ENCODE measurements at regions not wholly inside any gene's neighbourhood (a gene's known extent, or its start where the extent isn't known, plus 50 kb on each side); places are given as distances from the start of the nearest gene placed in this dataset.

DNA sequence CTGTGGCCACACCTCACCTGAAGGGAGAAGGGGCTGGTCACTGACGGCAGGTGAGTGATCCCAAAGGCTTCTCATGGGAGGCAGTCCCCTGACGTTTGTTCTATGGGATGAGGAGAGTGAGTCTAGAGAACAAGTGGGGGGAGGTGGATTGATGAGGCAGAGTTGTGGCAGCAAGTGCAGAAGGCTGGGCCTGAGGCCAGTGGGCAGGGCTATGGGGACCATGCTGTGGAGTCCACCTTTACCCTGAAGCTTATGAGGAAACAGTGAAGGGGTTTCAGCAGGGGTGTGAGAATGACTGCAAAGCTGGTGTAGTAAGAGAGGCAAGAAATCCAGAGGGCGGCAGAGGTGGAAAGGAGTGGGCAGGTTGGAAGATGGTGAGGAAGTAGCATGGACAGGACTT lies 96.9 kb upstream of the PFN2 start:
- Histone ChIP-seq H3K27ac (ENCODE audit: low read length) (no peak overlapping the region), H3K9ac (ENCODE audit: low read depth, low read length) (no peak overlapping the region), H3K36me3 (ENCODE audit: insufficient read depth, low read depth, low read length) (no peaks in the 10 kb centered on the region), H3K9me3 (ENCODE audit: insufficient read depth, low read depth, low read length) (no peaks in the 10 kb centered on the region), H3K4me3 (ENCODE audit: low read length) (no peak overlapping the region), H3K4me1 (ENCODE audit: insufficient read depth, low read length) (no peaks in the 10 kb centered on the region), H3K27me3 (ENCODE audit: insufficient read depth, low read length) (no peaks in the 10 kb centered on the region)

DNA sequence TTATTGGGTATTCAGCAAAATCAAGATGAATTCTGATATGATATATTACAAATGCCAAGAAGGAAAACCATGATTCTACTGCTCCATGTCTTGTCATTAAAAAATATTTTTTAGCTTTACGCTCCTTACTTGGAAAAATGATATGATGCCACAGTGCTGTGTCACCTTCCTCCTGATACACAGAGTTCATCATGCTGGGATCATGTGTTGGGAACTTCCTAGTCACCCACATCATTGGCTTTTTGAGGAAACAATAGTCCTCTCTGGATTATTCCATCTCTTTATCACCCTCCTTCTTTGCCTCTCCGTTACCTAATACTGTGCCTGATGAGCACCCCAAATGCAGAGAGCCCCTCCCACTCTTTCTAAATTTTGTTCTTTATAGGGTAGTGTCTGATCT lies 94.3 kb upstream of the PFN2 start:
- H3K27ac ChIP-seq (ENCODE audit: low read length) = no peak overlapping the region
- H3K4me1 ChIP-seq (ENCODE audit: insufficient read depth, low read length) = no peaks in the 10 kb centered on the region
- no peak overlapping the region for H3K9ac ChIP-seq (ENCODE audit: low read depth, low read length)
- no peaks in the 10 kb centered on the region for H3K9me3 ChIP-seq (ENCODE audit: insufficient read depth, low read depth, low read length)
- H3K4me3 ChIP-seq (ENCODE audit: low read length) = no peak overlapping the region
- H3K36me3 ChIP-seq (ENCODE audit: insufficient read depth, low read depth, low read length) = no peaks in the 10 kb centered on the region
- no peaks in the 10 kb centered on the region for H3K27me3 ChIP-seq (ENCODE audit: insufficient read depth, low read length)

DNA sequence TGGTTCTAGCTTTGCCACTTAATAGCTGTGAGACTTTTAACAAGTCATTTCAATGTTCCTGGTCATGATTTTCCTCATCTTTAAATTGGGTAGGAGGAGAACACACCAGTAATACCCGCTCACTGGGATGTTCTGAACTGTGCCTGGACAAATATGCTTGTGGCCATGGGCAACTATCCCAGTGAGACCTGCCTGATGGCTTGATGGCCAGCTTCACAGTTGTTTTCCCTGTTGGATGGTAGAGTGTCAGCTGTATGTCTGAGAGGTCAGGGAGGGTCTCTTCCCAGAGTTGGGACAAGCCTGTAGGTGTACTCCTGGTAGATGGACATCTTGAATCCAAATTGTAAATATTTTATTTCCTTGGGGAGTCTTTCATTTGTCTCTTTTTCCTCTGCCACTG lies 92.5 kb upstream of the PFN2 start:
- H3K27me3 ChIP-seq (ENCODE audit: insufficient read depth, low read length) = no peaks in the 10 kb centered on the region
- H3K36me3 ChIP-seq (ENCODE audit: insufficient read depth, low read depth, low read length) = no peaks in the 10 kb centered on the region
- H3K9ac ChIP-seq (ENCODE audit: low read depth, low read length) = no peak overlapping the region
- no peak overlapping the region for H3K27ac ChIP-seq (ENCODE audit: low read length)
- H3K4me1 ChIP-seq (ENCODE audit: insufficient read depth, low read length) = no peaks in the 10 kb centered on the region
- H3K4me3 ChIP-seq (ENCODE audit: low read length) = no peak overlapping the region
- H3K9me3 ChIP-seq (ENCODE audit: insufficient read depth, low read depth, low read length) = no peaks in the 10 kb centered on the region

DNA sequence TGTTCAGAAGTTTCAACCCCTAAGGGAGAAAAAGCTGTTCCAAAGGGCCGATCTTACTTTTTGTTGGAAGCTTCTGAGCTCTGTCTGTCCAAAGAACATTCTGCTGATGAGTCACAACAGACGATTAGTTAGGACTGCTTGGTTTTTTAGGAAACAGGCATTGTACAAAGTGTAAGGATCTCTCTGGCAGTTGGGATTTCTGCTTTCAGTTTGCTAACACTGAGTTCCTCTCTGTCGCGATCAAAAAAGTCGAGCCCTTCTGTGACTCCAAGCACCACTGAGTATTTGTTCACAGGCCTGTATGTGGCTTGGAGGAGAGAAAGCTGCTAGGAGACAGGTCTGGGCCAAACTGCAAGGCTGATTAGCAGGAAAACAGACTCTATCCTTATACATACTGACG lies 91.8 kb upstream of the PFN2 start:
- H3K36me3 ChIP-seq (ENCODE audit: insufficient read depth, low read depth, low read length) = no peaks in the 10 kb centered on the region
- no peak overlapping the region; the same call in 1 of the 2 replicates for H3K9ac ChIP-seq (ENCODE audit: low read depth, low read length)
- no peak overlapping the region for H3K27ac ChIP-seq (ENCODE audit: low read length)
- H3K4me1 ChIP-seq (ENCODE audit: insufficient read depth, low read length) = no peaks in the 10 kb centered on the region
- H3K27me3 ChIP-seq (ENCODE audit: insufficient read depth, low read length) = no peaks in the 10 kb centered on the region
- H3K4me3 ChIP-seq (ENCODE audit: low read length) = no peak overlapping the region
- no peaks in the 10 kb centered on the region for H3K9me3 ChIP-seq (ENCODE audit: insufficient read depth, low read depth, low read length)

DNA sequence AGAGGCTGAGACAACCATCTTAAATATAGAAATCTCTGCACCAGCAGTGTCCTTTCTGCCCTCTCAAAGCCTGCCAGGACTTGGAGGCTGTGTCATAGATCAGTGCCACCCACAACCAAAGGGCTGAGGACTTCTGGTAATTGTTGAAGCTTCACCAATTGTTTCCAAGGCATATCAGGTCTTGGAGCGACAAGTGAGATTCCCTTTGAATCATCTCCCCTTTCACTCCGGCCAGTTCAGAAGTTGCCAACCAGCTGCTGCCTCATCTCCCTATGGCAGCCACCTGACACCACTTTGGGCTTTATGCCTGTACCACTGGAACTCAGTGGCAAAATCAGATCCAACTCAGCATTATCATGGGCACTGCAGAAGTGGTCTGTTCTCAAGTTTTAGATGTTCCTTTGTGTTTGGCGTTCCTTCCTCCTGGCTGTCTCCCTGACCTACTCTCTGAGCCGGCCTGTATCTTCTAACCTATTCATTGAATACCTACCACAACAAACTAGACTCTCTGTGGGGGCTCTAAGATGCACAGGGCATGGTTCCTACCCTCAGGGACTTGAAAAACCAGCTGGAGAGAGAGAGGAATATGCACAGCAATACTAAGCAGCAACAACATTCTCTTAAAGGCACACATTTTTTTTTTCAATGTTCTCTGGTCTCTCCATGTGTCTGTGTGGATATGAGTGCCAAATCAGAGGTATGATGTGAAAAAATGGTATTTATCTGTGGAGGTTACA lies 90.8 kb upstream of the PFN2 start:
- Histone ChIP-seq H3K9me3 (ENCODE audit: insufficient read depth, low read depth, low read length) (no peaks in the 10 kb centered on the region), H3K9ac (ENCODE audit: low read depth, low read length) (no peak overlapping the region), H3K27me3 (ENCODE audit: insufficient read depth, low read length) (no peaks in the 10 kb centered on the region), H3K4me1 (ENCODE audit: insufficient read depth, low read length) (no peaks in the 10 kb centered on the region), H3K4me3 (ENCODE audit: low read length) (no peak overlapping the region), H3K36me3 (ENCODE audit: insufficient read depth, low read depth, low read length) (no peaks in the 10 kb centered on the region), H3K27ac (ENCODE audit: low read length) (no peak overlapping the region)

DNA sequence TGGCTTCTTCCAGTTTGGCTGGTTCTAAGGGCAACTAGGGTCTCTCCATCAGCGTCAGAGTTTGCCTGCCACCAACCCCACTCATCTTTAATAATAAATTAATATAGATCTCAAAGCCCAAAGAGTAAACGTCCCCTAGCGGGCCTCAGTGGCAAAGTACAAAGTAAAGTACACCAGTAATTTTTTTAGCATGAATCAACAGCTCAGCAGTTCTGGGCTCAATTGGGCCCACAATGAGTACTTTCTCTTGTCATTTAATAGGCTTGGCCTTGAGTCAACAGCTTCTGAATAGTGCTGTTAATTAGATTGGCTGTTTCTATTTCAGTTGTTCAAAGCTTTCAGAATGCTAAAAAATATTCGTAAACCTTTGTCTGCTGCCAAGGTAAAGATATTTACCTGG lies 89.0 kb upstream of the PFN2 start:
- Histone ChIP-seq H3K9ac (ENCODE audit: low read depth, low read length) (no peak overlapping the region), H3K27me3 (ENCODE audit: insufficient read depth, low read length) (no peaks in the 10 kb centered on the region), H3K27ac (ENCODE audit: low read length) (no peak overlapping the region), H3K4me3 (ENCODE audit: low read length) (no peak overlapping the region), H3K4me1 (ENCODE audit: insufficient read depth, low read length) (no peaks in the 10 kb centered on the region), H3K36me3 (ENCODE audit: insufficient read depth, low read depth, low read length) (no peaks in the 10 kb centered on the region), H3K9me3 (ENCODE audit: insufficient read depth, low read depth, low read length) (no peaks in the 10 kb centered on the region)

DNA sequence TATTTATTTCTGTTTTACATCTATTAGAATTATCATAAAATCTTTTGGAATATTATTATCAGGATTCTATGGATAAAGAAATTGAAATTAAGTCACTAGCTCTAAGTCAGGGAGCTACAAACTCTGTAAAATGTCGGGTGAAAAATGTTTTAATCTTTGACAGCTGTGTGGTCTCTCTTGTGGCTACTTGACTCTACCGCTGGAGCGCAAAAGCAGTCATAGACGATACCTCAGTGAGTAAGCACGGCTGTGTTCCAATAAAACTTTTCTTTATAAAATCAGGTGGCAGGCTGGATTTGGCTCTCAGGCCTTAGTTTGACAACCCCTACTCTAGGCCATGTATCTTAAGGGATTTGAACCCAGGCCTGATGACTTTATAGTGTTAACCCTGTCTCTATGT lies 88.5 kb upstream of the PFN2 start:
- H3K27me3 ChIP-seq (ENCODE audit: insufficient read depth, low read length) = no peaks in the 10 kb centered on the region
- no peak overlapping the region for H3K4me3 ChIP-seq (ENCODE audit: low read length)
- no peaks in the 10 kb centered on the region for H3K9me3 ChIP-seq (ENCODE audit: insufficient read depth, low read depth, low read length)
- no peak overlapping the region for H3K9ac ChIP-seq (ENCODE audit: low read depth, low read length)
- no peak overlapping the region for H3K27ac ChIP-seq (ENCODE audit: low read length)
- no peaks in the 10 kb centered on the region for H3K4me1 ChIP-seq (ENCODE audit: insufficient read depth, low read length)
- no peaks in the 10 kb centered on the region for H3K36me3 ChIP-seq (ENCODE audit: insufficient read depth, low read depth, low read length)

DNA sequence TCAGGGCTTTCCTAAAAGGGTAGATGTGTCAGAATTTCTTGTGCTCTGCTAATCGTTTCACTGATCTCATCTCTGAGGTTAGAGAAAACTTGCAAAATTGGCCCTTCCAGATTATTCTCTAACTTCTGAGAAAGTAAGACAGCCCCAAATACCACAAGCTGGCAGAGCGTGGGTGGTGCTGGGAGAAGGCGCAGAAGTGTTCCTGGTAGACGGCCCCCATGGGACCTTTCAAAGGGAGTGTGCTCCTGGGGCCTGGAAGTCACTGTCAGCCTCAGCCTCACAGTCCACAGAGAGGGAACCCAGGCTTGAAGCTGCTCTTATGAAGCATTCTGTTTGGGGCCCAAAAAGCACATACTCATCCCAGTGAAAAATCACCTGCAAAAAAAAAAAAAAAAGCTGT lies 86.5 kb upstream of the PFN2 start:
- Histone ChIP-seq H3K4me1 (ENCODE audit: insufficient read depth, low read length) (no peaks in the 10 kb centered on the region), H3K27ac (ENCODE audit: low read length) (no peak overlapping the region), H3K9me3 (ENCODE audit: insufficient read depth, low read depth, low read length) (no peaks in the 10 kb centered on the region), H3K9ac (ENCODE audit: low read depth, low read length) (no peak overlapping the region), H3K27me3 (ENCODE audit: insufficient read depth, low read length) (no peaks in the 10 kb centered on the region), H3K4me3 (ENCODE audit: low read length) (no peak overlapping the region), H3K36me3 (ENCODE audit: insufficient read depth, low read depth, low read length) (no peaks in the 10 kb centered on the region)

DNA sequence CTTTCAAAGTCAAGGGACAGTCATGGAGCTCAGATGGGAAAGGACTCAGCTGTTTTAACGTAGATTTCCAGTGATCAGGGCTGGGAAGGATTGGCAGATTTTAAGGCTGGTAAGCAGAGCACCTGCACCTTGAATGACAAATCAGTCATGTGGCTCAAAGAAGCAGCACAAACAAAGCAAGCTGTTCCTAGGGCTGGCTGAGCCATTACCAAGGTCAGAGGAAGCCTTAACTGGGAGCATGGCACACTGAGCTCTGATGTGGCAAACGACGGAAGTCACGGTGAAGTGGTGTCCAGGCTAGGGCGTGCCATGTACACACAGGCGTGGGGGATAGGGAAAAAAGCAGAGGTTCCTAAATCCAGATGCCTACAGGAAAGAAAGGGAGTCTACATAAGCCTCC lies 84.6 kb upstream of the PFN2 start:
- Histone ChIP-seq H3K9ac (ENCODE audit: low read depth, low read length) (no peak overlapping the region), H3K4me1 (ENCODE audit: insufficient read depth, low read length) (no peaks in the 10 kb centered on the region), H3K36me3 (ENCODE audit: insufficient read depth, low read depth, low read length) (no peaks in the 10 kb centered on the region), H3K9me3 (ENCODE audit: insufficient read depth, low read depth, low read length) (no peaks in the 10 kb centered on the region), H3K27me3 (ENCODE audit: insufficient read depth, low read length) (no peaks in the 10 kb centered on the region), H3K27ac (ENCODE audit: low read length) (no peak overlapping the region), H3K4me3 (ENCODE audit: low read length) (no peak overlapping the region)

DNA sequence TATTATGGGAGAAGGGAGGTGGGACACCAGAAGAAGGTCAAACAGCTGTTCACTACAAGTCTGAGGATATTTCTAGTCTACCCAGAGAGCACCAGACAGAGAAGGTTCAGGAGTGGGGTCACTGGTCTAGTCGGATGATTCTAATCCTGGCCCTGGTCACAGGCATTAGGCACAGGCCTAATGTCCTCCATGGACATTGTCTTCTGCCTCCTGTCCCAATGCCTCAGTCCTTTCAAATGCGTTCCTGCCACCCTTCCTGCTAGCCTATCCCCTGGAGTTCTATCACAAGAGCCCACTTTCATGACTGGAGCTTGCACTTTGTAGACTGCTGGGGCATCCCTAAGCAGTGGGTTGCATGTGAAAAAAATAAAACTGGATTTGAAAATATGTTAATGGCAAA lies 83.9 kb upstream of the PFN2 start:
- no peaks in the 10 kb centered on the region for H3K27me3 ChIP-seq (ENCODE audit: insufficient read depth, low read length)
- H3K9ac ChIP-seq (ENCODE audit: low read depth, low read length) = no peak overlapping the region
- H3K4me1 ChIP-seq (ENCODE audit: insufficient read depth, low read length) = no peaks in the 10 kb centered on the region
- H3K27ac ChIP-seq (ENCODE audit: low read length) = no peak overlapping the region
- no peaks in the 10 kb centered on the region for H3K36me3 ChIP-seq (ENCODE audit: insufficient read depth, low read depth, low read length)
- H3K9me3 ChIP-seq (ENCODE audit: insufficient read depth, low read depth, low read length) = no peaks in the 10 kb centered on the region
- H3K4me3 ChIP-seq (ENCODE audit: low read length) = no peak overlapping the region

DNA sequence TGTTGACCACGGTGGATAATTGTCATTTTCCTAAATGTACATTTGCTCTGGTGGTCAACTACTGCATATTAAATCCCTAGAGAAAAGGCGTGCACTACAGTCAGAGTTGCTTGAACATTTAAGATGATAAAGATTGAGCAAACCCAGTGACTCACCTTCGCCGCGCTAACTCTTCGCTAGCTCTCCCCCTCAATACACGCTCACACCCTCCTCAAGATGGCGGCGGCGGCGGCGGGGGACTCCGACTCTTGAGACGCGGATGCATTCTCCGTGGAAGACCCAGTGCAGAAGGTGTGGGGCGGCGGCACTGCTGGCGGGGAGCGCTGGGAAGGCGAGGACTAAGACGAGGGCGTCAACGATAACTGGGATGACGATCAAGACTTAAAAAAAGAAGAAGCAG lies 79.8 kb upstream of the PFN2 start:
- H3K36me3 ChIP-seq (ENCODE audit: insufficient read depth, low read depth, low read length) = no peaks in the 10 kb centered on the region
- H3K9ac ChIP-seq (ENCODE audit: low read depth, low read length) = no peak overlapping the region
- H3K27me3 ChIP-seq (ENCODE audit: insufficient read depth, low read length) = no peaks in the 10 kb centered on the region
- no peak overlapping the region for H3K4me3 ChIP-seq (ENCODE audit: low read length)
- no peaks in the 10 kb centered on the region for H3K9me3 ChIP-seq (ENCODE audit: insufficient read depth, low read depth, low read length)
- H3K4me1 ChIP-seq (ENCODE audit: insufficient read depth, low read length) = no peaks in the 10 kb centered on the region
- no peak overlapping the region for H3K27ac ChIP-seq (ENCODE audit: low read length)

DNA sequence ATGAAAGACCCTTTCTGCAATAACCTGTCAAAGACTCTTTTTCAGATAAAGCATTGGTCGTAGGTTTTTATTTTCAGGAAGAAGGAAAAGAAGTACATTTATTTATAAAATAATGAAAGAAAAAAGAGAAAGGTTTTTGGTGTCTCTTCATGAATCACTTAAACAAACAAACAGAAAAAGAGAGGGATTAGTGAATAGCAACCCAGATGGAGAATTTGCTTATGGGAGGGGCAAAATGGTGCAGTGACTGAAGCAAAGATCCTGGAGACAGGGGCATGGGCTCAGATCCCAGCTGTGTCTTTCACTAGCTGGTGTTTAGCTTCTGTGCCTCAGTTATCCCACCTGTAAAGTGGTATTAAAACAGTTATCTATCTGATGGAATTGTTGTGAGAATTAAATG lies 78.6 kb upstream of the PFN2 start:
- Histone ChIP-seq H3K27ac (ENCODE audit: low read length) (no peak overlapping the region), H3K4me1 (ENCODE audit: insufficient read depth, low read length) (no peaks in the 10 kb centered on the region), H3K4me3 (ENCODE audit: low read length) (no peak overlapping the region), H3K9ac (ENCODE audit: low read depth, low read length) (no peak overlapping the region), H3K9me3 (ENCODE audit: insufficient read depth, low read depth, low read length) (no peaks in the 10 kb centered on the region), H3K27me3 (ENCODE audit: insufficient read depth, low read length) (no peaks in the 10 kb centered on the region), H3K36me3 (ENCODE audit: insufficient read depth, low read depth, low read length) (no peaks in the 10 kb centered on the region)

All from iPS-20b (cell line).